GM12878 (cell line): ENCODE measurements at regions not wholly inside any gene's neighbourhood (a gene's known extent, or its start where the extent isn't known, plus 50 kb on each side); places are given as distances from the start of the nearest gene placed in this dataset.

Experiments used
- ATAC-seq: fragments of 200-7000 bp; cut with Tn5 transposase; 3 replicates; pipeline ENCODE4 v1.9.1; 2020; ENCODE audit warnings: mild to moderate bottlenecking, moderate library complexity
- BruUV-seq: library from RNA; stranded (reverse); fragments of 400-500 nt; replicated peaks from 2 replicates; lab custom pipeline; 2021; lab: Mats Ljungman, UMichigan
- CTCF ChIA-PET: fragments of 300-600 bp; sonication (Branson Sonifier 250); formaldehyde crosslinking; extraction: SDS; loops from one replicate; lab custom pipeline; 2021; ENCODE audit warnings: inconsistent platforms; lab: Yijun Ruan, JAX
- POLR2A ChIA-PET: fragments of 350-600 bp; formaldehyde crosslinking; extraction: SDS; loops from one replicate; lab custom pipeline; 2021; ENCODE audit warnings: inconsistent platforms; lab: Charles Lee
- RAD21 ChIA-PET: fragments of 300-600 bp; sonication (Branson Sonifier 250); formaldehyde crosslinking; loops from one replicate; lab custom pipeline; 2023; ENCODE audit warnings: antibody characterized with exemption; ENCODE audit not compliant: unreplicated experiment; lab: Charles Lee
- SMC1A ChIA-PET: fragments of 300-600 bp; sonication (Branson Sonifier 250); formaldehyde crosslinking; loops from one replicate; lab custom pipeline; 2023; ENCODE audit not compliant: unreplicated experiment, uncharacterized antibody; lab: Charles Lee
- DNase-seq: peaks from one replicate; pipeline ENCODE4 v3.0.0-alpha.2; 2011; ENCODE audit warnings: low read depth, low spot score
- FAIRE-seq: peaks from 3 replicates; lab custom pipeline; 2011; peaks lifted over from hg19 to GRCh38; lab: Jason Lieb, UNC
- H2AFZ ChIP-seq: 2 replicates; pipeline ENCODE4 v1.6.0; 2011; ENCODE audit warnings: low read depth, low read length, control low read depth; ENCODE audit not compliant: control insufficient read depth
- H3K27ac ChIP-seq: 2 replicates; pipeline ENCODE4 v1.5.1; 2011; ENCODE audit warnings: control low read depth; ENCODE audit not compliant: control insufficient read depth, insufficient read depth
- H3K27me3 ChIP-seq, 2 experiments: replicated peaks in 1 of 2; 2 replicates each; pipeline versions ENCODE4 v1.6.0 to v1.6.1; 2011; ENCODE audit warnings: low read length in 1 of 2; ENCODE audit not compliant: control insufficient read depth in 2 of 2, insufficient read depth in 2 of 2
- H3K36me3 ChIP-seq, 2 experiments: 2 replicates each; pipeline ENCODE4 v1.5.1; 2011; ENCODE audit warnings: low read length in 1 of 2; ENCODE audit not compliant: control insufficient read depth in 2 of 2, insufficient read depth in 2 of 2
- H3K4me1 ChIP-seq: 2 replicates; pipeline ENCODE4 v1.6.1; 2011; ENCODE audit warnings: mild to moderate bottlenecking, low read length, moderate library complexity, mixed read lengths; ENCODE audit not compliant: control insufficient read depth, insufficient read depth
- H3K4me2 ChIP-seq: 2 replicates; pipeline ENCODE4 v1.6.0; 2011; ENCODE audit warnings: control low read depth; ENCODE audit not compliant: control insufficient read depth, insufficient read depth
- H3K4me3 ChIP-seq: fragments of 200-600 bp; sonication (generic); 2 replicates; pipeline ENCODE4 v1.5.1; 2016
- H3K79me2 ChIP-seq: 2 replicates; pipeline ENCODE4 v1.6.0; 2011; ENCODE audit warnings: low read length; ENCODE audit not compliant: control insufficient read depth, insufficient read depth
- H3K9ac ChIP-seq: 2 replicates; pipeline ENCODE4 v1.8.0; 2011; ENCODE audit warnings: low read length, control low read depth, mixed read lengths; ENCODE audit not compliant: control insufficient read depth, insufficient read depth
- H3K9me3 ChIP-seq: replicated peaks from 3 replicates; pipeline ENCODE4 v1.5.1; 2011; ENCODE audit warnings: mild to moderate bottlenecking, low read length; ENCODE audit not compliant: control insufficient read depth, insufficient read depth
- H4K20me1 ChIP-seq: 2 replicates; pipeline ENCODE4 v1.6.0; 2011; ENCODE audit not compliant: control insufficient read depth, insufficient read depth
- CHD1 ChIP-seq: IDR thresholded peaks from 2 replicates; pipeline ENCODE4 v1.6.1; 2012; ENCODE audit warnings: low read depth, low read length, improper control_type of control experiment
- FOXM1 ChIP-seq: IDR thresholded peaks from 2 replicates; pipeline ENCODE4 v1.6.1; 2012; ENCODE audit warnings: low read depth, mild to moderate bottlenecking, inconsistent platforms, low read length, moderate library complexity
- MAX ChIP-seq: IDR thresholded peaks from 2 replicates; pipeline ENCODE4 v1.6.1; 2012; ENCODE audit warnings: low read depth, low read length, improper control_type of control experiment
- NRF1 ChIP-seq: conservative IDR thresholded peaks from 2 replicates; pipeline ENCODE4 v1.6.1; 2011; ENCODE audit warnings: mild to moderate bottlenecking, low read depth, low read length, improper control_type of control experiment
- ZBTB40 ChIP-seq: fragments of 450-650 bp; IDR thresholded peaks from 2 replicates; pipeline ENCODE4 v1.6.1; 2016; ENCODE audit warnings: mild to moderate bottlenecking, moderate library complexity, borderline replicate concordance
- ZNF384 ChIP-seq: IDR thresholded peaks from 2 replicates; pipeline ENCODE4 v1.6.1; 2012; ENCODE audit warnings: low read depth, mild to moderate bottlenecking, low read length, improper control_type of control experiment, borderline replicate concordance
- WGBS: methylation state at CpG from one replicate; pipeline ENCODE4 v1.1.6; 2016; ENCODE audit warnings: low lambda C conversion rate; ENCODE audit not compliant: insufficient replicate concordance, insufficient coverage; ENCODE audit errors: missing lambda C conversion rate; 5-methylcytosine and 5-hydroxymethylcytosine counted together
- in situ Hi-C: fragments of 300-500 bp; cut with MboI; formaldehyde crosslinking; loops from 9 replicates; pipeline ENCODE4 v1.14.3; 2018; ENCODE audit warnings: mixed read lengths
- intact Hi-C: fragments of 100-400 bp; cut with micrococcal nuclease; formaldehyde crosslinking; loops from one replicate; pipeline ENCODE4 v1.14.2; 2022; ENCODE audit not compliant: unreplicated experiment

DNA sequence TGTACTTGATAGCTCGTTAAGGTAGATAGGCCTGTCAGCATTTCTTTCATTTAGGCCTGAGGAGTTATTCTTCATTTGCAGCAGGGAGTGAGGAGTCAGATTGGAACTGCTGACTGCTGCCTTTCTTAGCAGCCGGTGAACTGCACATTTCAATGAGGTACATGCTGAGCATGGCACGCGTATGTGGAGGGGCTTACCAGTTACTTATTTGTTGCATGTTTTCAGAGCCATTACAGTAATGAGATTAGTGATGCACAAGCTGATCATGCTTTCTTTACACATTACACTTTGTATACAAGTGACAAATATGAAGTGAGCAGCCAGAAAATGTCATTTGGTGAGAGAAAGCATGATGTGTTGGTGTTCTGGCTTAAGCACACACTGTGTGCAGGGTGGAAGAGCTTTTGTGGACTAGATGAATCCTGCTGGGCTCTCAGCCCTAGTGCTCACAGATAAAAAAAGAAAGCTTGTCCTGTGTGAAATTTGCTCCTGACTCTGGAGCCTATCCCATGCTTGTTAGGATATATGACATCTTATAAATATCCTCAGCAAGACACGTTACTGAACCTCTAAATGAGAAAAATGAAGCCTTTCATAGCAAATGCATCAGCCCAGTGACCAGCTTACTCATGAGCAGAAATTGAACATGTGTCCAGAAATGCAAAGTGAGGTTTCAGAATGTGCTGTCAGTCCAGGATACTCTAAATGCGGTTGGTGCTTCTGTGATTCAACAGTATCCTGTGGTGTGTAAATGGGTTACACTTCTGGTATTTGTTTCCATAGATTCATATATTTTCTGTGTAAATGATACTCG lies 574.7 kb upstream of the ADGRL2 start:
- ChIA-PET POLR2A (no interaction called here), SMC1A (interaction anchor here (0.6 kb wide), 1 partner anchor 416 kb away, joined by 3 read pairs; no protein-coding TSS in a partner anchor)
- Histone ChIP-seq H3K36me3 (no peaks in the 10 kb centered on the region), H3K4me2 (no peak overlapping the region), H3K27ac (no peak overlapping the region), H3K4me1 (no peaks in the 10 kb centered on the region), H3K4me3 (no peak overlapping the region), H3K9ac (no peak overlapping the region), H3K9me3 (no peaks in the 10 kb centered on the region)
- BruUV-seq: no TSS peak
- DNase-seq: peak; percentile 2
- no peak for TF ChIP-seq MAX
- no peak for TF ChIP-seq CHD1
- no peak for TF ChIP-seq ZNF384
- TF ChIP-seq FOXM1: no peak
- no peak for TF ChIP-seq ZBTB40
- no peak for TF ChIP-seq NRF1
- TF ChIP-seq, all 136 proteins: peak for 0
- peak; percentile 67 for ATAC-seq
- Histone ChIP-seq H3K79me2 (no peaks in the 10 kb centered on the region), H2AFZ (no peak overlapping the region), H3K27me3 (no peaks in the 10 kb centered on the region), H4K20me1 (no peaks in the 10 kb centered on the region)
- in situ Hi-C loops: no loop called here
- CTCF ChIA-PET: no interaction called here
- RAD21 ChIA-PET: no interaction called here
- no peak for FAIRE-seq
- 6% methylated on average over 7 of the region's 7 CpGs for WGBS
- intact Hi-C loops: no loop called here
